Lower lobe of right lung (tissue), 2 donors: ENCODE measurements at regions not wholly inside any gene's neighbourhood (a gene's known extent, or its start where the extent isn't known, plus 50 kb on each side); places are given as distances from the start of the nearest gene placed in this dataset.

Experiments
- ATAC-seq, 2 donors: fragments of 200-7000 bp; cut with Tn5 transposase; one replicate each; pipeline ENCODE4 v1.9.1; 2020 to 2022; ENCODE audit warnings: mild to moderate bottlenecking in 2 of 2, moderate library complexity in 2 of 2
- DNase-seq: peaks from one replicate; pipeline ENCODE4 v3.0.0-alpha.2; 2020
- H3K27ac ChIP-seq: fragments of 200-600 bp; one replicate; pipeline ENCODE4 v1.8.0; 2022
- H3K27me3 ChIP-seq: fragments of 200-600 bp; one replicate; pipeline ENCODE4 v1.8.0; 2022; ENCODE audit warnings: low read depth
- H3K36me3 ChIP-seq: fragments of 200-600 bp; one replicate; pipeline ENCODE4 v1.8.0; 2022; ENCODE audit warnings: mild to moderate bottlenecking
- H3K4me1 ChIP-seq: fragments of 200-600 bp; one replicate; pipeline ENCODE4 v1.8.0; 2022
- H3K4me3 ChIP-seq: fragments of 200-600 bp; one replicate; pipeline ENCODE4 v1.8.0; 2022; ENCODE audit warnings: mild to moderate bottlenecking
- H3K9me3 ChIP-seq: fragments of 200-600 bp; one replicate; pipeline ENCODE4 v1.8.0; 2022
- intact Hi-C: fragments of 100-400 bp; cut with DNase I; formaldehyde crosslinking; loops from one replicate; pipeline ENCODE4 v1.11.0; 2022
- TF ChIP-seq, protein P1 (sequence below): fragments of 200-600 bp; IDR thresholded peaks from one replicate; pipeline ENCODE4 v1.8.0; 2022; ENCODE audit warnings: antibody characterized with exemption, mild to moderate bottlenecking
- donor health status: DM: no; HTN: yes; CAD: no; lungs with severe emphysema.

GRCh38 chr17:5635949-5636348 lies 51.6 kb upstream of the NLRP1 start:
- no peak for DNase-seq
- Histone ChIP-seq H3K4me3 (no peak overlapping the region), H3K4me1 (no peaks in the 10 kb centered on the region), H3K36me3 (no peaks in the 10 kb centered on the region), H3K27ac (no peak overlapping the region), H3K27me3 (peaks cover 14% of the 10 kb centered on the region), H3K9me3 (no peaks in the 10 kb centered on the region)
- TF ChIP-seq, protein P1, sequence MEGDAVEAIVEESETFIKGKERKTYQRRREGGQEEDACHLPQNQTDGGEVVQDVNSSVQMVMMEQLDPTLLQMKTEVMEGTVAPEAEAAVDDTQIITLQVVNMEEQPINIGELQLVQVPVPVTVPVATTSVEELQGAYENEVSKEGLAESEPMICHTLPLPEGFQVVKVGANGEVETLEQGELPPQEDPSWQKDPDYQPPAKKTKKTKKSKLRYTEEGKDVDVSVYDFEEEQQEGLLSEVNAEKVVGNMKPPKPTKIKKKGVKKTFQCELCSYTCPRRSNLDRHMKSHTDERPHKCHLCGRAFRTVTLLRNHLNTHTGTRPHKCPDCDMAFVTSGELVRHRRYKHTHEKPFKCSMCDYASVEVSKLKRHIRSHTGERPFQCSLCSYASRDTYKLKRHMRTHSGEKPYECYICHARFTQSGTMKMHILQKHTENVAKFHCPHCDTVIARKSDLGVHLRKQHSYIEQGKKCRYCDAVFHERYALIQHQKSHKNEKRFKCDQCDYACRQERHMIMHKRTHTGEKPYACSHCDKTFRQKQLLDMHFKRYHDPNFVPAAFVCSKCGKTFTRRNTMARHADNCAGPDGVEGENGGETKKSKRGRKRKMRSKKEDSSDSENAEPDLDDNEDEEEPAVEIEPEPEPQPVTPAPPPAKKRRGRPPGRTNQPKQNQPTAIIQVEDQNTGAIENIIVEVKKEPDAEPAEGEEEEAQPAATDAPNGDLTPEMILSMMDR, result no peak
- intact Hi-C loops, result no loop called here
- ATAC-seq, result no peak

DNA sequence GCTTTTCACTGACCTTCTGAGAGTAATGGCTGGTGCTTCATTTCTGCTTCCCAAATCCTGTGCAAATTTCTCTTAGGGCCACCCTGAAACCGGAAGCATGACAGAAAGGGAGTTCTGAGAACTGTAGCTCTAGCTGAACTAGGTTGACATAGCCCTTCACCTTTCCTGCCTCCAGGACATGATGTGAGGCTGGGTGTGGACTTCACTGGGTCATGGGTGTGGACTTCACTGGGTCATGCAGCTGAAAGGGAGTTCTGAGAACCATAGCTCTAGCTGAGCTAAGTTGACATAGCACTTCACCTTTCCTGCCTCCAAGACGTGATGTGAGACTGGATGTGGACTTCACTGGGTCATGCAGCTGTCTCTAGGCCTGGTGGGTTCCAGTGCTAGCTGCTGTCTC lies 54.3 kb upstream of the NLRP1 start:
- Histone ChIP-seq H3K9me3 (no peaks in the 10 kb centered on the region), H3K36me3 (no peaks in the 10 kb centered on the region), H3K27me3 (peaks cover 14% of the 10 kb centered on the region), H3K4me1 (no peaks in the 10 kb centered on the region), H3K27ac (no peak overlapping the region), H3K4me3 (no peak overlapping the region)
- DNase-seq, result no peak
- ATAC-seq, result no peak
- TF ChIP-seq, protein P1, result no peak
- intact Hi-C loops, result no loop called here

DNA sequence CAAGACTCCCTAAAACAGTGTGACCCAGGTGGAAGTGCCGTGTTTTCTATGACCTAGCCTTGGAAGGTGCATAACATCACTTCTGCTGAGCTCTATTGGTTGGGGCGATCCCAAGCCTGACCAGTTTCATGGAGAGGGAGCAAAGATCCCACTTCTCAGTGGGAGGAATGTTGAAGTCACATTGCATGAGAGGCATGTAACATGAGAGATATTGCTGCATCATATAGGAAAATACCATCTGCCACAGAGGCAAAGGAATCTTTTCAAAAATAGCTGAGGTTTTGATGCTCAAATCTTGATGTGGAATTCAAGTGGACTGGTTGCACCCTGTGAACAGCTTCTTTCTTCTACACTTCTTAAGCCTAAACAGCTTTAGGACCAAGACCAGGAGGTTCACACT lies 56.4 kb upstream of the NLRP1 start:
- no peak for DNase-seq
- Histone ChIP-seq H3K27me3 (peaks cover 4% of the 10 kb centered on the region), H3K36me3 (no peaks in the 10 kb centered on the region), H3K9me3 (no peaks in the 10 kb centered on the region), H3K4me1 (no peaks in the 10 kb centered on the region), H3K4me3 (no peak overlapping the region), H3K27ac (no peak overlapping the region)
- TF ChIP-seq, protein P1, result no peak
- ATAC-seq, result no peak
- intact Hi-C loops, result no loop called here

DNA sequence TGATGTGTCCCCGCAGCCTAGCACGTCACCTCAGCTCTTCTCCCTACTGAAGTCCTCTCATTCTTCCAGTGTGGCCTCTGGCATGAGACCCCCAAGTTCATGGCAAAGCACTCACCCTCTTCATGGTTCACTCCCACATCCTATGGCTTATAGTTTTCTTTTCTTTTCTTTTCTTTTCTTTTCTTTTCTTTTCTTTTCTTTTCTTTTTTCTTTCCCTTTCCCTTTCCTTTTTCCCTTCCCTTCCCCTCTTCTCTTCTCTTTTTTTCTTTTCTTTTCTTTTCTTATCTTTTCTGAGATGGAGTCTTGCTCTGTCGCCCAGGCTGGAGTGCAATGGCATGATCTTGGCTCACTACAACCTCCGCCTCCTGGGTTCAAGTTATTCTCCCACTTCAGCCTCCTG lies 58.4 kb upstream of the NLRP1 start:
- intact Hi-C loops, result no loop called here
- ATAC-seq, result no peak
- no peak for DNase-seq

DNA sequence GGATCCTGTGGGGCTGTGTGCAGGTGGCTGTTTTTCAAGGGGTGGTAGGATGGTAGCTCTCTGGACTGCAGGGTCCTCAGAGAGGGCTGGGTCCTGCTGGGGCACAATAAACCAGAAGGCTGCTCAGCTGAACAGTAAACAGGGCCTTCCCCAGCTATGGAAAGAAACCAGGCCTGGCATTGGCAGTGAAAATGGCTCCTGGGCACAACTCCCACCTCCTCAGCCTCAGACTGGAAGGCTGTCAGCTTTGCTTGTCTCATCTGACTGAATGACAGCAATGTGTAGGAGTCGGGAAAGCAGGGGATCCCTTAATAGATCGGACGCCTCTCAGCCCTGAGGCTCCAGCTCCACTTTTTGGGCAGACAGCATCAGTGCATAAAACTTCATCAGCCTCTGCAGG lies 59.8 kb upstream of the NLRP1 start:
- no peaks in the 10 kb centered on the region for H3K9me3 ChIP-seq
- H3K36me3 ChIP-seq, result no peaks in the 10 kb centered on the region
- DNase-seq, result no peak
- peaks cover 4% of the 10 kb centered on the region for H3K27me3 ChIP-seq
- no peak for ATAC-seq
- H3K4me3 ChIP-seq, result no peak overlapping the region
- TF ChIP-seq, protein P1, result no peak
- no peaks in the 10 kb centered on the region for H3K4me1 ChIP-seq
- H3K27ac ChIP-seq, result no peak overlapping the region
- intact Hi-C loops, result no loop called here

More for the DNA sequence above, 58.4 kb upstream of the NLRP1 start:
- no peak overlapping the region for H3K27ac ChIP-seq
- H3K9me3 ChIP-seq, result no peaks in the 10 kb centered on the region
- TF ChIP-seq, protein P1, result no peak
- H3K27me3 ChIP-seq, result peaks cover 4% of the 10 kb centered on the region
- no peaks in the 10 kb centered on the region for H3K36me3 ChIP-seq
- H3K4me1 ChIP-seq, result no peaks in the 10 kb centered on the region
- H3K4me3 ChIP-seq, result no peak overlapping the region

DNA sequence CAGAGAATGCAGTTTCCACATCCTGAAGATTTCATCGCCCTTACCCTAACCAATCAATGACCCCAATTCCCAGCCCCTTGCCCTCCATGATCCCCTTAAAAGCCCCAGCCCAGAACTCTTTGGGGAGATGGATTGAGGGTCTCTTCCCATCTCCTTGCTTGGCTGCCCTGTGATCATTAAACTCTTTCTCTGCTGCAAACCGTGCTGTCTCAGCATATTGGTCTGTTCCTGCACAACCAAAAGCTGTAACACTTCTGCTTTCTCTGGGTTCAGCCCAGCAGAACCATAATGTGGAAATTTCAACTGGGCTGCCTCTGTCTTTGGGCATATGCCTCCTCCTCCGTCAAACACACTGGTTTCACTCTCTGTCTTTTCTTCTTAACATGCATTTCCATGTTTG lies 67.0 kb upstream of the NLRP1 start:
- H3K27ac ChIP-seq, result no peak overlapping the region
- H3K4me1 ChIP-seq, result no peaks in the 10 kb centered on the region
- peaks cover 5% of the 10 kb centered on the region for H3K9me3 ChIP-seq
- peaks cover 4% of the 10 kb centered on the region for H3K27me3 ChIP-seq
- no peak for ATAC-seq
- no peaks in the 10 kb centered on the region for H3K36me3 ChIP-seq
- TF ChIP-seq, protein P1, result no peak
- intact Hi-C loops, result no loop called here
- DNase-seq, result no peak
- no peak overlapping the region for H3K4me3 ChIP-seq
